ENCODE measurements at regions not wholly inside any gene's neighbourhood (a gene's known extent, or its start where the extent isn't known, plus 50 kb on each side); places are given as distances from the start of the nearest gene placed in this dataset.

DNA sequence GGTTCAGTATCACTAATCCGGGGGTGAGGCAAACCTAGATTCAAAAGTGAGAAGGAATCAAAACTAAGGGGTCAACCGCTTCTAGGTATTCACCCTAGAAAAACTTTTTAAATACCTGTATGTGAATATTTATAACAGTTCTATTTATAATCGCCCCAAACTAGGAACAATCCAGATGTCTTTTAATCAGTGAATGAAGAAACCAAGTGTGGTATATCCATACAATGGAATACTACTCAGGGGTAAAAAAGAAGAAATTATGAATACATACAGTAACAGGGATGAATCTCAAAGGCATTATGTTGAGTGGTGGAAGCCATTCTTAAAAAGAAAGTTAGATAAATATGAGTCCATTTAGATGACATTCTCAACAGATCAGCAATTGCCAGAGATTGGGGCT, 178.0 kb upstream of the BLID start:
- no peaks in the 10 kb centered on the region for H3K27me3 ChIP-seq (replicated peaks; ENCODE audit: insufficient read depth, low read length)
- H3K79me2 ChIP-seq (ENCODE audit: low read length), result no peaks in the 10 kb centered on the region
- no peak overlapping the region for H3K4me2 ChIP-seq (ENCODE audit: low read depth, low read length)
- no peaks in the 10 kb centered on the region for H3K4me1 ChIP-seq (ENCODE audit: low read length)
- DNase-seq, result no peak
- H3K36me3 ChIP-seq (replicated peaks; ENCODE audit: insufficient read depth, low read length), result no peaks in the 10 kb centered on the region
- H3K4me3 ChIP-seq (ENCODE audit: low read length), result no peak overlapping the region
- H3K9me2 ChIP-seq (replicated peaks; ENCODE audit: insufficient read depth, low read length), result no peaks in the 10 kb centered on the region
- no peak overlapping the region for H3K9ac ChIP-seq (ENCODE audit: low read length)
- no peaks in the 10 kb centered on the region for H3F3A ChIP-seq (ENCODE audit: insufficient read depth, low read length)
- no peak for TF ChIP-seq EZH2phosphoT487 (IDR thresholded peaks at IDR 0.05; ENCODE audit: low read length)
- no peaks in the 10 kb centered on the region for H3K9me3 ChIP-seq (replicated peaks; ENCODE audit: insufficient read depth, low read length)
- no peak overlapping the region for H2AFZ ChIP-seq (ENCODE audit: low read length)
- H3K27ac ChIP-seq (ENCODE audit: low read length), result no peak overlapping the region
- no peaks in the 10 kb centered on the region for H4K20me1 ChIP-seq (ENCODE audit: insufficient read depth, low read length)

DNA sequence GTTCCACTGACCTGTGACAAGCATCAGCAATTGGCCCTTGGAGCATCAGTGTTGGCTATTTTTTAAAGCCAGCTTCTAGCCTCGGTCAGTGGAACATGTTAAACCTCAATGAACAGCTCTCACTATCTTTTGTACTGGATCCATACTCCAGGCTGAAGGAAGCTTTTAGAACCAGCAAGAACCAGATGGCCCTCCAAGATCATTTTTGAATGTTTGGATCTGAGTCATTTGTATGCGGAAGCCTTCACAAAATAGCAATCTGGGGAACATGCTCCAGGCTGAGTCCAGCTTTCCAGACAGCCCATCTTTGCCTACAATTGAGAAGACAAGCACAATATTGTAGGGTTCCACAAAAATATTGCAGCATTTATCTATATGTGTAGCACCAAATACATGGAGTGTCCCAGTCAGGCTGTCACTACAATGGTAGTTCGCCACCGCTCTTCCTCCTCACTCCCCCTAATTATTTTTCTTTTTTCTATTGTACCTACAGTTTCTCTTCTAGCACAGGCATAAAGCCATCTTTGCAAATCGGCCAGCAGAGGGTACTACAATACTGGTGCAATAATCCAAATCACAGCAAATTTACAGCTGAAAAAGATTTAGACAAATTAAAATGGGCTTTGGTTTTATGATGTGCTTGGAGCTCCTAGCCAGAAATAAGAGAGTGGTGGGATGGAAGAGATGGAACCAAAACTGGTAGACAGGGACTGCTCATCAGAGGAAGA, 177.4 kb upstream of the BLID start:
- H3F3A ChIP-seq (ENCODE audit: insufficient read depth, low read length), result no peaks in the 10 kb centered on the region
- no peaks in the 10 kb centered on the region for H3K4me1 ChIP-seq (ENCODE audit: low read length)
- H3K36me3 ChIP-seq (replicated peaks; ENCODE audit: insufficient read depth, low read length), result no peaks in the 10 kb centered on the region
- no peak overlapping the region for H3K4me2 ChIP-seq (ENCODE audit: low read depth, low read length)
- TF ChIP-seq EZH2 (optimal IDR thresholded peaks at IDR 0.05; ENCODE audit: low read depth, low read length) (no peak), EZH2phosphoT487 (IDR thresholded peaks at IDR 0.05; ENCODE audit: low read length) (no peak)
- TF ChIP-seq, protein P1, sequence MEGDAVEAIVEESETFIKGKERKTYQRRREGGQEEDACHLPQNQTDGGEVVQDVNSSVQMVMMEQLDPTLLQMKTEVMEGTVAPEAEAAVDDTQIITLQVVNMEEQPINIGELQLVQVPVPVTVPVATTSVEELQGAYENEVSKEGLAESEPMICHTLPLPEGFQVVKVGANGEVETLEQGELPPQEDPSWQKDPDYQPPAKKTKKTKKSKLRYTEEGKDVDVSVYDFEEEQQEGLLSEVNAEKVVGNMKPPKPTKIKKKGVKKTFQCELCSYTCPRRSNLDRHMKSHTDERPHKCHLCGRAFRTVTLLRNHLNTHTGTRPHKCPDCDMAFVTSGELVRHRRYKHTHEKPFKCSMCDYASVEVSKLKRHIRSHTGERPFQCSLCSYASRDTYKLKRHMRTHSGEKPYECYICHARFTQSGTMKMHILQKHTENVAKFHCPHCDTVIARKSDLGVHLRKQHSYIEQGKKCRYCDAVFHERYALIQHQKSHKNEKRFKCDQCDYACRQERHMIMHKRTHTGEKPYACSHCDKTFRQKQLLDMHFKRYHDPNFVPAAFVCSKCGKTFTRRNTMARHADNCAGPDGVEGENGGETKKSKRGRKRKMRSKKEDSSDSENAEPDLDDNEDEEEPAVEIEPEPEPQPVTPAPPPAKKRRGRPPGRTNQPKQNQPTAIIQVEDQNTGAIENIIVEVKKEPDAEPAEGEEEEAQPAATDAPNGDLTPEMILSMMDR (IDR thresholded peaks at IDR 0.05; ENCODE audit: low read length), result no peak
- no peaks in the 10 kb centered on the region for H3K79me2 ChIP-seq (ENCODE audit: low read length)
- H3K4me3 ChIP-seq (ENCODE audit: low read length), result no peak overlapping the region
- no peak for DNase-seq
- no peaks in the 10 kb centered on the region for H3K9me2 ChIP-seq (replicated peaks; ENCODE audit: insufficient read depth, low read length)
- H3K27ac ChIP-seq (ENCODE audit: low read length), result no peak overlapping the region
- no peaks in the 10 kb centered on the region for H3K9me3 ChIP-seq (replicated peaks; ENCODE audit: insufficient read depth, low read length)
- H3K27me3 ChIP-seq (replicated peaks; ENCODE audit: insufficient read depth, low read length), result no peaks in the 10 kb centered on the region
- H4K20me1 ChIP-seq (ENCODE audit: insufficient read depth, low read length), result no peaks in the 10 kb centered on the region
- H3K9ac ChIP-seq (ENCODE audit: low read length), result no peak overlapping the region
- H2AFZ ChIP-seq (ENCODE audit: low read length), result no peak overlapping the region

DNA sequence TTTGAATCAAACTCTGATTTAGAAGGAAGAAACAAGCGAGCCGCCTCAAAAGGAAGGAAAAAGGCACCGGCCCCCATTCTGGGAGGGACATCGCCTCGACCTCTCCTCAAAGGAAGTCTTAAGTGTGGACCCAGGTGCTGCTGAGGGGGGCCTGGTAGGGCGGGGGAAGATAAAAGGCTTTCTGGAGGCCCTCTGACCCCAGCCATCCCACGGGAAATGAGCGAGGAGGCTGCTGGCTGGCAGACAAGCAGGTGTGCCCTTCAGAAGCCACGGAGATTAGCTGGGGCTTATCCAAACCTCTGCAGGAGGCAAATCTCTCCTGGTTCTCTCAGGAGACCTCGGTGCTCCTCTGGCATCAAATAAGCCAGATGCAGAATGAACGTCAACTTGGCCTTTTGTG, 171.4 kb upstream of the BLID start:
- Histone ChIP-seq H3K4me2 (ENCODE audit: low read depth, low read length) (no peak overlapping the region), H4K20me1 (ENCODE audit: insufficient read depth, low read length) (no peaks in the 10 kb centered on the region), H3K9me3 (replicated peaks; ENCODE audit: insufficient read depth, low read length) (no peaks in the 10 kb centered on the region), H3K9ac (ENCODE audit: low read length) (no peak overlapping the region), H2AFZ (ENCODE audit: low read length) (no peak overlapping the region), H3K27me3 (replicated peaks; ENCODE audit: insufficient read depth, low read length) (no peaks in the 10 kb centered on the region), H3K36me3 (replicated peaks; ENCODE audit: insufficient read depth, low read length) (no peaks in the 10 kb centered on the region), H3K4me1 (ENCODE audit: low read length) (no peaks in the 10 kb centered on the region), H3K9me2 (replicated peaks; ENCODE audit: insufficient read depth, low read length) (no peaks in the 10 kb centered on the region), H3K27ac (ENCODE audit: low read length) (no peak overlapping the region), H3K79me2 (ENCODE audit: low read length) (no peaks in the 10 kb centered on the region), H3K4me3 (ENCODE audit: low read length) (no peak overlapping the region), H3F3A (ENCODE audit: insufficient read depth, low read length) (no peaks in the 10 kb centered on the region)
- TF ChIP-seq, protein P1 (IDR thresholded peaks at IDR 0.05; ENCODE audit: low read length), result no peak
- no peak for TF ChIP-seq EZH2 (optimal IDR thresholded peaks at IDR 0.05; ENCODE audit: low read depth, low read length)
- TF ChIP-seq EZH2phosphoT487 (IDR thresholded peaks at IDR 0.05; ENCODE audit: low read length), result no peak
- no peak for DNase-seq
